ENCODE measurements at regions not wholly inside any gene's neighbourhood (a gene's known extent, or its start where the extent isn't known, plus 50 kb on each side); places are given as distances from the start of the nearest gene placed in this dataset.

- Histone ChIP-seq H3K4me2 (ENCODE audit: low read depth, low read length) (no peak overlapping the region), H3K9ac (ENCODE audit: low read depth, low read length) (no peak overlapping the region), H3K4ac (ENCODE audit: low read depth, low read length) (no peak overlapping the region), H2AFZ (replicated peaks; ENCODE audit: low read length, poor library complexity) (no peak overlapping the region), H3K27me3 (ENCODE audit: control insufficient read depth, insufficient read depth, low read length) (no peaks in the 10 kb centered on the region; the same call in 1 of the 2 replicates), H3K14ac (replicated peaks; ENCODE audit: low read depth, low read length) (no peak overlapping the region), H3K4me1 (ENCODE audit: control insufficient read depth, insufficient read depth, low read length) (no peaks in the 10 kb centered on the region), H3K18ac (ENCODE audit: low read depth, low read length) (no peak overlapping the region), H2BK5ac (ENCODE audit: low read depth, low read length, poor library complexity, severe bottlenecking) (no peak overlapping the region), H3K56ac (ENCODE audit: extremely low read depth, insufficient read depth, low read length) (no peak overlapping the region), H4K5ac (ENCODE audit: low read depth, low read length) (no peak overlapping the region), H3K4me3 (ENCODE audit: insufficient read depth, low read depth, low read length) (no peak overlapping the region), H3K27ac (ENCODE audit: insufficient read depth, low read length) (no peak overlapping the region), H3K79me1 (ENCODE audit: low read depth in 1 of 2, low read length in 2 of 2) (no peaks in the 10 kb centered on the region), H2AK9ac (replicated peaks; ENCODE audit: low read depth, low read length, poor library complexity) (no peak overlapping the region), H4K20me1 (ENCODE audit: insufficient read depth, low read length) (no peaks in the 10 kb centered on the region), H2BK20ac (ENCODE audit: low read depth, low read length) (no peak overlapping the region), H2AK5ac (ENCODE audit: low read depth, low read length) (no peak overlapping the region), H3K23ac (ENCODE audit: low read depth, low read length) (no peak overlapping the region), H4K8ac (ENCODE audit: low read depth in 2 of 2, low read length in 2 of 2) (no peak overlapping the region), H3K36me3 (ENCODE audit: control insufficient read depth, insufficient read depth, low read length) (no peaks in the 10 kb centered on the region), H4K91ac (ENCODE audit: insufficient read depth, low read depth, low read length) (no peak overlapping the region), H2BK15ac (ENCODE audit: low read depth, low read length) (no peak overlapping the region), H3K9me1 (ENCODE audit: insufficient read depth, low read length) (no peaks in the 10 kb centered on the region), H2BK120ac (ENCODE audit: low read depth, low read length) (no peak overlapping the region), H3K9me3 (ENCODE audit: control insufficient read depth, insufficient read depth, low read length) (no peaks in the 10 kb centered on the region)
- whole genome bisulfite sequencing, 2 experiments (ENCODE audit: extremely low coverage in 2 of 2, insufficient read length in 1 of 2) = 38% methylated on average over 2 of the region's 7 CpGs; no CpG with 5 or more reads in 1 of the 2 experiments
- ATAC-seq (ENCODE audit: low read depth) (no peak), DNase-seq (no peak)
- no TSS peak for BruUV-seq (replicated peaks)
- POLR2A ChIA-PET (ENCODE audit: unreplicated experiment) = no interaction called here
- intact Hi-C loops (cut with micrococcal nuclease) (no loop called here), dilution Hi-C loops (cut with HindIII; ENCODE audit: low sequenced_read_pairs, unreplicated experiment) (no loop called here), in situ Hi-C loops (cut with MboI; ENCODE audit: low sequenced_read_pairs) (no loop called here)
- CTCF ChIA-PET = no interaction called here
- TF ChIP-seq CHD1 (IDR thresholded peaks at IDR 0.05; ENCODE audit: low read depth, low read length) = no peak
- no peak for TF ChIP-seq USF2 (IDR thresholded peaks at IDR 0.05; ENCODE audit: low read depth, low read length)
- TF ChIP-seq ELK1 (IDR thresholded peaks at IDR 0.05; ENCODE audit: borderline replicate concordance, low read depth, low read length) = no peak
- TF ChIP-seq MXI1 (IDR thresholded peaks at IDR 0.05; ENCODE audit: borderline replicate concordance, low read depth, low read length) = no peak
- no peak for TF ChIP-seq NFE2L2 (IDR thresholded peaks at IDR 0.05; ENCODE audit: low read depth, low read length)
- TF ChIP-seq BHLHE40 (IDR thresholded peaks at IDR 0.05; ENCODE audit: low read depth, low read length) = no peak
- no peak for TF ChIP-seq RFX5 (IDR thresholded peaks at IDR 0.05; ENCODE audit: low read depth, low read length)
- no peak for TF ChIP-seq CTCF (conservative IDR thresholded peaks at IDR 0.05; ENCODE audit: low read depth, low read length)
- no peak for TF ChIP-seq CEBPB (IDR thresholded peaks at IDR 0.05; ENCODE audit: low read depth, low read length)
- TF ChIP-seq FOS (IDR thresholded peaks at IDR 0.05; ENCODE audit: low read depth, low read length) = no peak
- no peak for TF ChIP-seq RAD21 (IDR thresholded peaks at IDR 0.05; ENCODE audit: low read length)
- no peak for TF ChIP-seq RCOR1 (IDR thresholded peaks at IDR 0.05; ENCODE audit: insufficient replicate concordance, low read length)
- no peak for TF ChIP-seq POLR2A (IDR thresholded peaks at IDR 0.05; ENCODE audit: low read depth, low read length)
- no peak for TF ChIP-seq MAZ (IDR thresholded peaks at IDR 0.05; ENCODE audit: borderline replicate concordance, low read depth, low read length)
- TF ChIP-seq SMC3 (IDR thresholded peaks at IDR 0.05; ENCODE audit: low read depth, low read length) = no peak
Measured at GRCh38 chr18:57249179-57249578, 102.3 kb downstream of the BOD1L2 start.

All from IMR-90 (cell line).